Stimulated activated CD4-positive, alpha-beta T cell treated with anti-CD3 and anti-CD28 coated beads, Interleukin-15, amount 100 ng/mL, for 24 hours (primary cell): ENCODE measurements at regions not wholly inside any gene's neighbourhood (a gene's known extent, or its start where the extent isn't known, plus 50 kb on each side); places are given as distances from the start of the nearest gene placed in this dataset.
A peak's percentile ranks its signal among the peaks of the same experiment; 100 is the strongest.

ENCODE experiments used
- DNase-seq: peaks from one replicate; pipeline ENCODE4 v3.0.0-alpha.2; 2020

DNA sequence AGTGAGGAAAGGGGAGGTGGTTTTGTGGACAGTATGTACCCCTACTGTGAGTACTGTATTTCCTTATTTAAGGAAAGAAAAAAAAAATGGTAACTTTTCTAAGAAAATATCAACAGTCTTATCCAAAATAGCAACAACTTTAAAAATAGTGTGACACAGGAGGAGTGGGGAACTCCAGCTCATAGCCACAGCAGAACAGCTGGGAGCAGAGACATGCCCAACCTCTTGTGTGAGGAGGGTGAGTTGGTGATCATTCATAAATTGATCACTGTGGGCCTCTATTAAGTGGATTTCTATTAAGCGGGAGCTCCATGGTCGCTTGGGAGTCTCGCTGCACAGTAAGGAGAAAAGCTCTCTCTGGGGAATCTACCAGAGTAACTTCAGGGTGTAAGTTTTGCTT is 158.8 kb upstream of the DUSP10 start:
- no peak for DNase-seq

DNA sequence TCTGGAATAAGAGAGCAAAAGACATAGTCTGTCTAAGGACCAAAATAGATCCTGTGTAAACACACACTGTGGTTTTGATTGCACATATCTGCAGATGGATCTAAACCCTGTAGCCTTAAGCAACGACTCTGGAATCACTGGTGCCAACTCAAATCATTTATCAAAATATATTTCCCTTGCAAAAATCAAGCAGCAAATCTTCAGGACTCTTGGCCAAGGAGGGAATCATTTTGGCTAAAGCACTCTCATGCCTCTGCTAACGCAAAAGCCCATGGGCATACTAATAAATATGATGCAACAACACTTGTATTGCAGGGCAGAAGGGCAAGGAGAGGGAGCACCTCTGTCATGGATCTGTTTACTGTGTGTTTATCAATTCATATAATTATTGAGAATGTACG is 155.4 kb upstream of the DUSP10 start:
- DNase-seq = no peak

DNA sequence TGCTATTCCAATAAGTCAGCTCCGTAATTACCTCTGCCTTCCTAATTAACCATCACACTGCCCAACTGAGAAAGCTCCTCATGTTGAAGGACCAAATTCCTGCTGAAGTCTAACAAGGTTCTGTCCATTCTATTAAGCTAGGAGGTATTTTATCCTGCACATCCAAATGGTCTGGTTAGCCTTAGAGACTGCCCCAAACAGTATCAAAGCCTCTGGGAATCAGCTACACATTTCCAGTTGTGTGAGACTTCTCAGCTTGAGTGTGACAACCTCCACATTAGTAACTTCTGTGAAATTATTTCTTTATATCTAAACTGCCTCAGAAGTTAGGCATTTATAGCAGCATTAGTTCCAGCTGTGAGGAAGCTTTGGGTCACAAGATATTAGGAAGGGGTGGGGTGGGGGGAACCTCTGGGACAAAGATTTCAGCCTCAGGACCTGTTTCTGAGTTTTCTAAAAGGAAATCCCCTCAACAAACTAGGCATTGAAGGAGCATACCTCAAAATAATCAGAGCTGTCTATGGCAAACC is 150.5 kb upstream of the DUSP10 start:
- DNase-seq = no peak

DNA sequence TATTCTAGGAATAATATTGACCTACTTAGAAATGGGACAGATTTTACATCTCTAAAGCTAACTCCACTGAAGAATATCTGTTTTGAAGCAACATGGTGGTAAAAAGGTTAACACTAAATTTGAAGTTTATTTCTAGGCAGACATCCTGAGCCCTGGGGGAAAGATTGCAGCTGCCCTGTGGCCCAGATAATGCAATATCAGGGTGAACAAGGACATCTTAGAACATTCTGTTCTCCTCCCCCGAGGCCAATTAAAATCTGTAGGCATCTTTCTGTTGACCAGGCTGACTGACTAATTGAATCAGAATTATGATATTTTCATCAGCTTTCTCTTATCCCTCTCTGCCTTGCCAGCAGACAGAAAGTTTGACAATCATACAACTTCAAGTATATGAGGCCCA is 149.8 kb upstream of the DUSP10 start:
- DNase-seq = no peak

DNA sequence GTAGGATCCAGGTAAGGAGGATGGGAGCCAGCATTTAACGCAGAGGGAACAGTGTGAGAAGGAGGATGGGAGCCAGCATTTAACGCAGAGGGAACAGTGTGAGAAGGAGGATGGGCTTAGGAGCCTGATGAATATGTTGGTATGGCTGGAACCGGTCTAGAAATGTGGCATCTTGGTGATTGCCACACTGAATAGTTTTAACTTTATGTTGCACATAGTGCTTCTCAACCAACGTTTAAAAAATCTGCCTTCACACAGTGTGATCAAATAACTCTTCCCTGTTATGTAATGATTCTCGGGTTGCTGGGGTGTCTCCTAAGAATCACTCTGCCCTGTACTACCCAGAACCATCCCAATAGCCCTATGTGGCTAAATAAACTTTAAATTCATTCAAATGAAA is 146.9 kb upstream of the DUSP10 start:
- no peak for DNase-seq

DNA sequence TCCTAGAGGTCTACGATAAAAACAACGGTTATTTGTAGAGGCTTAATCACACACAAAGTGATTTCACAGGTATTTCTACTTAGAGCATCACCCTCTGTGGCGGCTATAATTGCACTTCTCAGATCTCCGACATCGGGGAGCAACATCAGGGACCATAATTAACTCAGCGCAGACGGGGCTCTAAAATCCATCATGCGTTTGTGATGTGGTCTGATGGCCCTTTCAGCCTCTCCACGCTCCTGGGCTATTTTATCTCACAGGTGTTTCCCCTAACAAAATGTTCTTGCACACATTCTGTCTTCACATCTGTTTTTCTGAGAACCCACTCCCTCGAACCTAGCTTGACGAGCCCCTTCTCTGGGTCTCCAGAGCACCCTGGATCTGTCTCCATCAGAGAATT is 146.3 kb upstream of the DUSP10 start:
- DNase-seq = no peak

DNA sequence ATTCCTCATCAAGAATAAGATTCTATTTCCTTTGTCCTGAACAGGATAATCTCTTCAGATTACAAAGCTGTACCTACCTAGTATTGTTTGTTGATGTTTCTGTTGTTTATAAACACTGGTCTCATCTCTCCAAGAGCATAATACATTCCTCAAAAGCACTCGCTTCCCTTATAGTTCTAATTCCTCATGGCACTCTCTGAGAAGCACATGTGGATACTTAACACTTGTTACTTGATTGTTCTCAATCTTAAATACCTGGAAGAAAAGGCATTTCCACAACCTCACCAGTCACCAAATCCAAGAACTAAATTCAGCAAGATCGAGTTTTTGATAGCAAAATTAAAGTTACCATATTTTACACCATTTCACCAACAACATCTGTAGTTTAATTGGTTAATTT is 145.9 kb upstream of the DUSP10 start:
- DNase-seq = no peak

DNA sequence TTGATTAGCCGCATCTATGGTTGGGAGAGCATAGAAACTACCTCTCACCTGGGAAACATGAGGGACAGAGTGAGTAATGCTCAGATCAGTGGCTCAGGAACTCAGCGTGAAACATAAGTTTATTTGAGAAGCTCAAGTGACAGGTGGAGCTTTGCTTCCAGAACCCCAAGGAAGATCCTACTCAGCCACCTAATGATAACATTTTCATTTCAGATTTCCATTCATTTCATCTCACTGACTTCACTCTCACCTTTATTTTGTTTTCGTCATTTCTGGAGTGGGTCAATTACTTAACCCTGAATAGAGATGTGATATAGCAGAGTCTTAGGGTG is 145.5 kb upstream of the DUSP10 start:
- no peak for DNase-seq

DNA sequence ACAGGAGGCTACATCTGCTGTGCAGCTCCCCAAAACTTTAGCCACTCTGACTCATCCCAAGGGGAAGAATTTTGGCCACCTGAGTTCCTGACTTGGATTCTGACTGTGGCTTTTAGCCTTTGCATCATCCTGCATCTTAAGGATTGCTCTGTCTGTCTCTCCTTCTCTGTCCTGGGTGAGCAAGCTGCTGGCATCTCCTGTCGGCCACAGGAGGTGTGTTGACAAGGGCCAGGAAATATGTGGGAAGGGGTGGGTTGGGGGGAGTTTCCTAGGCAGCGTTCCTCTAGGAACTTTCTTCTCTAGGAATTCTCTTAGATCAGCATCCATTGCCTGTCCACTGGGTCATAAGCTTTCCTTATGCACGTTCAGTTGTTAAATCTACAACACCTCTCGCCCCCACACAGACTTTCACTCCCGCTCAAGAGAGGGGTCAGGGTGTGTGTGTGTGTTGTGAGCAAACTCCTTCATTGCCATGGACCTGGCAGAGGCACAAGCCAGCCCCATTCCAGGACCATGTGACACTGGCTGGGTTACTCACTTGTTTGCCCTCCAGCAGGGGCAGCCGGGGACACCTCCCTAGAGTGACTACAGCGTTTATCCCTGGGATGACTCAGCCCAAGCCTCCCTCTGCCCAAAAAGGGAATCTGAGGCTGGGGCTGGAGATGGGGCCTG is 145.0 kb upstream of the DUSP10 start:
- DNase-seq = peak; percentile 6

DNA sequence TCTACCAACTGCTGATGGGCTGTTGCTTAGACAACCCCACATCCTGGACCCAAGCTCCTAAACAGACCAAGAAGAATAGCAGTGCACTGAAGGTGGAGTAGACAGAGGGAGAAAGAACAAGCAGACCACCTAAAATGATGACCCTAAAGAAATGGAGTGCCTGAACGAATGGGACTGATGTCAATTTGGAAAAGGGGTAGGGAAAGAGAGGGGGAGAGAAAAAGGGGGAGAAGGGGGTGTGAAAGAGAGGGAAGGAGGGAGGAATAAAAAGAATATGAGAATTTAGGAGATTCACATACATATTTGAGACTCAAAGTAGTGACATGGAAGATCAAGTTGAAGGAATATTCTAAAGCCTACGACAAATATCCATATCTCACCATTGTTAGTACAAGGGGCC is 144.4 kb upstream of the DUSP10 start:
- DNase-seq = no peak

DNA sequence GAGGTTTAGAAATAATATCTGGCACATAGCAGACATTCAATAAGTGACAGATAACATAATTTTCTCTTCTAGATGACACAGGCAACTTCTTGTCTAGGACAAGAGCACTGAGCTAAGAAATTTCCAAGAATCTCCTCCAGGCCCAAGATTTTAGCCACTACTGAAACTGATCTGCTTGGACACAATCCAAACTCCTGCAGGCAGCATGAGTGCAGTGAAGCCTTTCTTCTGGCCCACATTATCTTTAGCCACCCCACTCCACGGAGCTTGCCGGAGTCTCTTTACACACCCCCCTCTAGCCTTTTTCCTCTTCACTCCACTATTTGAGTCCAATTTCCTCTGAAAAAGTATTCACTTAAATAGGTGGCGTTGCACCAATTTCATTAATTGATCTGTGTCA is 142.9 kb upstream of the DUSP10 start:
- DNase-seq = no peak

DNA sequence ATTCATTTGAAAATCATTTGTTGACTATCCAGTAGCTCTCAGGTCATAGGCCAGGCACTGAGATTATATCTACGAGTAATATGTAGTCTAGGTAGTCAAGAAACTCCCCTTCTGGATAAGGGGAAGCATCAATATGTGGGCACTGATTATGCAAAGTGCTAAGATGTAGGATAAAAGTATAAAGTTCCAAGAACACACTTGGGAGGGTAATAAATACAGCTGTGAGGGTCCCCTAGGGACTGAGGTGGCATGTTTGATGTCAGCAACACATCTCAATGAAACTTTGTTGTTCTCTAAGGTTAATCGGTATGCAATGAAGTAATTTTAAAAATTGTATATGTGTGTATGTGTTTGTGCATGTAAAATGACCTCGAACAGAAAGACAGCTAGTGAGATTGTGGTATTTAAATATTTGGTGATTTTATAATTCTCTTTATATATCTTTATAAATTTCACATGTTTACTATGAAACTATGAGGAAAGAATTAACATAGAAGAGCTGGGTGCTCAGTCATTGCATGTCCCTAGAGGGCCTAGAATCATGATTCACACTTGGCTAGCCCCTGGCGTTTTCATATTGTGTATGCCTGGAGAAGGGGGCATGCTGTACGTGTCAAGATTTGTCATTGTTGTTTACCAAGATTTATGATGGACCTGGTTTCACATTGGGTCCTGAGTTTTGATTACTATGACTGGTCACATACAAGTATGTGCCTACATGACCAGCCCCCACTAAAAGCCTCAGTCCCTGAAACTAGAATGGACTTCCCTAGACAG is 140.1 kb upstream of the DUSP10 start:
- DNase-seq = no peak

DNA sequence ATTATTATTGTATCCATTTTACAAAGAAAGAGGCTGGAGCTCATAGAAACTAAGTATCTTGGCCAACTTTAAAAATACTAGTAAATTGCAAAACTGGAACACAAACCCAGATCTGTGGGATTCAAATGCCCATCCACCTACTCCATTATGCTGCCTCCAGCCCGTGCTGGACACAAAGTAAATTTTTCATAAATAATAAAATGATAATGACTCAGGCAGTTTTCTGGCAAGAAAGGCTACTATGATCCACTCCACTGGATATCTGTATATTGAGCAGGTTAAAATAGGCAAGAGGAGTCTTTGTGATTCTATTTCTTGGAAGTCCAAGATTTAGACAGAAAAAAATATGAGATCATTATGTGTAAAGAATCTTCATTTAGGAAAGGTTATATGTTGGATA is 138.3 kb upstream of the DUSP10 start:
- DNase-seq = no peak

DNA sequence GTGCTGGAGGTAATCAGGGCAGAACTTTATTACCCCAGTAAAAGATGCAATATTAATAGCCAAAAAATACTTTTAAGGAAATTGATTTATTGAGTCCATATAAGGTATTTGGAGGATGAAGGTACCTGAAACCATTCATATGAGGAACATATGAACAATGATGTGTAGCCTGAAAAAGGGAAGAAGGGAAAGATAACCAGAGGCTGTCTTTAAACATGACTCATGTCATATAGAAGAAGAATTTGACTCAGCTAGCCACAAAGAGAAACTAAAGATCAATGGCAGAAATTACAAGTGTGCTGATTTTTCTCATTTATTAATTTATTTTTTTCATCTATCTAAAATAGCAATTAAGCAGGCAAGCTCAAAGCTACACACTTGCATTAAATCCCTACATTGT is 136.2 kb upstream of the DUSP10 start:
- no peak for DNase-seq

DNA sequence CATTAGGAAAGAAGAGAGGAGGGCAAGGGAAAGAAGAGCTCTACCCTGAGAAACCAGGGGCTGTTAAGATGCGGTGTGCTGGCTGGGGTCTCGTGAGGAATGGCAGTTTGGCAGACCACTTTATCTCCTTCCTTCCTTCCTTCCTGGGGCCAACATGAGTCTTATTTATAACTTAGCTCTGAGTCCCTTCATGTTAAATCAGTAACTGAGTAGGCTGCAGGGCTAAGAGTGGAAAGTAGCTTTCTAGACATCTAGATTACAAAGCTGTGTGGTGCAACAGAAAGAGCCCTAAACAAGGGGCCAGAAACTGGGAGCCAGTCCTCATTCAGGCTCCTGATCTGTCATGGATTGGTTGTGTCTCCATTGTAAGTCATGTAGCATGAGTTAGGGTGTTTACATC is 135.4 kb upstream of the DUSP10 start:
- no peak for DNase-seq

DNA sequence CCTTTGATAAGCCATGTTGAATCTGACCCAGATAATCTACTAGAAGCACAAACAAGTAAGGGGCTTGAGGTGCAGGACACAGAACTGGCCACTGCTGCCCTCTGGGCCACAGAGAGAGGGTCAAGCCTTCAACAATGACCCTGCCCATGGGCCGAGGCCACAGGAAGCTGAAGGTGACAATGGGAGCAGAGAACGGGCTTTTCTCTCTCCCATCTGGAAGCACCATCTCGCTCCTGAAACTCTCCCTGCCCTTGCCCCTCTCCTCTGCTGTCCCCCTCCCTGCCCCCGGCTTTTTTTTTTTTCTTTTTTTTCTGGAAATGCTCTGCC is 133.1 kb upstream of the DUSP10 start:
- no peak for DNase-seq

DNA sequence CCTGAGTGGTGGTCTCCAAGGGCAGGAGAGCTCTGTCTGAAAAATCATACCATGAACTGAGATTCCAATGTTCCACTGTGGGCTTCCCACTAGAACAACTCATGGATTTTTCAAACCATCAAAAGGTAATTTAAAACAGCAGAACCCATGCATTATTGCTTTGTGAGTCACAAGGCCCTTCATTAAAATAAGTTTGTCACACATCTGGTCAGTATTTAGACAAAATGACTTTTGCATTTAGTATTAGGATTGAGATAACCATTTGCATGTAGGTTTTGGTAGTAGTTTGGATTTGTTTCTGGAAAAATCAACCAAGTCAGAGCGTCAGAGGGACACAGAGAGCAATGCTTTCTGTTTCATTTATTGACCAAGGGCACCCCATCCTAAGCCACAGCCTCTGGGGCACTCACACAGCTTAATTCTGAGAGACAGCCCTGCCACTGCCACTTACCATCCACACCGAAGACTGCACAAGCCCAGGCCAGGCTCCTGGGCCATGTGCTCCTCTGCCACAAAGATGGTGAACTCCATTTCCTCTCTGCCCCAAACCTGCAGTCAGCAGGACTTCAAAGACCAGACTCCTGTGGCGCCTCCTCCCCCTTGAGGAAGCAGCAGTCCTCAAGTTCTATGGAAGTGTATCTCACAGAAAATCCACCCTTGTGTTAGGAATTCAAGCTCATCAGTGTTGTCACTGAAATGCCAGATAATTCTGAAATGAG is 132.6 kb upstream of the DUSP10 start:
- DNase-seq = no peak

DNA sequence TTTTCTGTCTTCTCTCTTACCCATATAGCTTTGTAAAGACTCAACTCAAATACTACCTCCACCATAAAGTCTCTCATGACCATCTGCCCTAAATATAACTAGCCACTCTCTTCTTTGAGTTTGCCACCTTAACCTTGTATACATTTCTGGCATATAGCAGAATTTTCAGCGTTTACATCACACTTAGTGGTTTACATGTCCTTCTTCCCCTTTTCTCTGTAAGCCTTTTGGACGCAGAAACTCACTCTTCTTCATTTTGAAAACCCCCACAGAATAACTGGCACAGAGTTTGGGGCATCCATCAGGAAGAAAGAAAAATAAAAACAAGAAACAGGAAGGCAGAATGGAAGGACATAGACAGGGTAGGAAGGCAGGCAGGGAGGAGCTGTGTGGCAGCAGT is 131.8 kb upstream of the DUSP10 start:
- no peak for DNase-seq

DNA sequence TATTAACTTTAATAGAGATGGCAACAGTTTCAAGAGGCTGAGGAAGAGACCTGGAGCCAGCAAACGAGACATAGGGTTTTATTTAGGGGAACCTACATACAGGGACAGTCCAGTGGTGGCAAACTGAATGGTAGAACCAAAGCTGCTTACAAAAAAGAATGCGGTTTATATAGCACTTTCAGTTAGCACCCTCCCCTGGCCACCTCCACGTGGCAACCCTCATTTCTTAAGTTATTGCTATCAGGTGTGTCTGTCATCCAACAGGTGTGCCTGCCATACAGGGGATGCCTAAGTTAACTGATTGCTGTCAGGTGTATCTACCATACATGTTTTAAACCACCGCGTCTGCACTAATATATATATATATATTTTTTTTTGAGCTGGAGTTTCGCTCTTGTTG is 129.2 kb upstream of the DUSP10 start:
- DNase-seq = no peak

DNA sequence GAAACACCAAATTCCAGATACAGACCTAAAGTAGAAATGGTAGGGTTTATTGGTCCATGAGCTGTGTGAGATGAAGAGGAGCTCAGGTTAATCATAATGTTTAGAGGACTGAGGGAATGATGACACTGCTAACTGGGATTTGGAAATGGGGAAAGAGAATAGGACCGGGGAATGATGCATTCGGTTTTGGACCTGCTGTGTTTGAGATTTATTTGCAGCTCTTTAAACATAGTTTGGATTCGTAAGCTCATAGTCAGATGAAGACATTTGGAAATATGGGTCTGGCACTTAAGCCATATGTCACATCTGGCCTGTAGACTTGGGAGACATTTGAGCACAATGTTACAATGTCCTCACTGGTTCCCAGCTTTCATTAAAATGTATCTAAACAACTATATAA is 127.9 kb upstream of the DUSP10 start:
- no peak for DNase-seq

DNA sequence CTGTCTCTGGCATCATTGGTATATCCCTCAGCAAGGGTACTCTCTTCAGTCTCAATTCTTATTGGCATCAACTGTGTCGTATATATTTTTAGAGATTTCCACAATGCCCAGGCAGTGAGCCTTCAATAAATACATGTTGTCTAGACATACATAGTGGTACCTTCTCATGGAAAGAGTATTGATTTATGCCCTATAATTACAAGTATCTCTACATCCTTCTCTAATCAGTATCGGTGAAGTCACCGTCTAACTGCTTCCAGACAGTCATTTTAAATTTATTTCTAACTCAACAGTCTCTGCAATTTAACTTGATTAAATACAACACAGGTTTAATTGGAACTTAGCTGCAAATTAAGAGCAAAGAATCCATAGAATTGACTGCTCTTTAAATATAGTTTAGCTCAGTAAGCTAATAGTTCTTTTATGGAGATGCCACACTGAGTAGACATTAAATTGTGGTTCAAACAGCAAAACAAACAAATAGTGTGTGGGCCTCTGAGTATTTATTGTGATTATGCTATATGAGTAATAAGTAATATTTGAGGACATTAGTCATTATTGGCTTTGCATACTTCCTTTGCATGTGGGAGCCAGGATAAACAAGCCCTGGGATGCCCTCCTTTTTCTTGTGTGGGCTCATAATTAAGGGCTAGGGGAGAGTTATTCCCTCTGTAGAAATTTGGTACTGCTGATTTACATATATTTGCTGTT is 126.9 kb upstream of the DUSP10 start:
- no peak for DNase-seq

DNA sequence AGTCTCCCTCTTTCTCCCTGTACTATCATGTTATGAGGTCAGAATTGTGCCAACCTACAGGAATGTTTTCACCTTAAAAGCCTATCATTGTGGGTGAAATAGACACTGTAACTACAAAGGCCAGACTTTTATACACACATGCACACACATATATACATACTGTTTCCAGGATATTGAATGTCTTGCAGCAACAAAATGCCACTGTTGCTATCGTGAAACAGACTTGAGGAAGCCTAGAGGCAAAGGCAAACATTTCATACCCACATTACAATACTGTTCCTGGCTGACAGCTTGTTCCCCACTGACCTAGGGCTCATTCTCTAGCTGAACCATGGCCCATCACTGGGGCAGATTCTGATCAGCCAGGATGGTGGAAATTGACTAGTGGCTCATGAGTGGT is 125.1 kb upstream of the DUSP10 start:
- DNase-seq = no peak

DNA sequence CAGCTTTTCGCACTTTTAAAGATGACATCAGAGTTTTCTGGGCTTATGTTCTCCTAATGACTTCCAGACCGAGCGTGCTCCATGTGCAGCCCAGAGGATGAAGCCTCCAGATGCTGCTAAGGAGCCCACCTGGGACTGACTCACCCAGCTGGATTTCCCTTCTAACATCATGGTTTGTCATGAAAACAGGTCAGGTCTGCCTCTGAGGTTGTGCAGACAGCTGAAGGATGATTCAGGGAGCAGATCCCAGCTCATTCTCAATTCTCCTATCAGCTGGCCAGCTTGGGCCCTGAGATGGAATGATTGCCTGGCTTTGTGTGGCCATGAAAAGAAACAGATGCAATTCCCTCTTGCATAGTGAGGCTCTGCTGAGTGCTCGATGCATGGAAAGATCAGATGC is 123.9 kb upstream of the DUSP10 start:
- DNase-seq = no peak

DNA sequence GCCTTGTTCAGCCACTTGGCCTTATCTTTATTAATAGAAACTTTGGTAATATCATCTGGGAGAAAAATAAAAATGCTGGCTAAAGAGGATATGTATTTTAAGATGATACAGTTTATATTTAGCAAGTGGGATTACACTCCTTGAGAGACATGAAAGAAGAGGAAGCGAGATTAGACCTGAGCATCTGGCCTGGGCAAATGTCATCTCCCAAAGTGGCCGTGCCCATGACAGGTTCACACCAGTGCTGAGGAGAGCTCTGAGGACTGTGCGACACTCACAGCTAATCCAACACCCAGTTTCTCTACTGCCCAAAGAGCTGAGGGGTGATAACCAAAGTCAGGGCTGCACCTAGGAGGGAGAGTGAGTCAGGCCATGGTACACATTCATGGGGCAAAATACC is 121.7 kb upstream of the DUSP10 start:
- no peak for DNase-seq
